ENCODE measurements at regions not wholly inside any gene's neighbourhood (a gene's known extent, or its start where the extent isn't known, plus 50 kb on each side); places are given as distances from the start of the nearest gene placed in this dataset.
"Not testable (repeated sequence)": the region's sequence is repeated elsewhere in the genome, so short reads cannot be mapped to it uniquely, and the experiment has no call there.

- DNase-seq = no peak
Observed at GRCh38 chr18:30929718-30930117, 112.8 kb downstream of the DSC3 start.

- DNase-seq = no peak
Observed at GRCh38 chr18:30929065-30929464, 113.5 kb downstream of the DSC3 start.

- no peak for DNase-seq
Observed at GRCh38 chr18:30927517-30928075, 114.9 kb downstream of the DSC3 start.

GRCh38 chr18:30927042-30927441, 115.5 kb downstream of the DSC3 start:
- DNase-seq = no peak

- no peak for DNase-seq
Observed at GRCh38 chr18:30925795-30926194, 116.7 kb downstream of the DSC3 start.

- no peak for DNase-seq
Observed at GRCh38 chr18:30920757-30921156, 121.8 kb downstream of the DSC3 start.

- DNase-seq = no peak
Observed at GRCh38 chr18:30920351-30920750, 122.2 kb downstream of the DSC3 start.

GRCh38 chr18:30917651-30918050, 124.9 kb downstream of the DSC3 start:
- no peak for DNase-seq

- no peak for DNase-seq
Observed at GRCh38 chr18:30915336-30915988, 127.1 kb downstream of the DSC3 start.

GRCh38 chr18:30908381-30908780, 134.2 kb downstream of the DSC3 start:
- DNase-seq = no peak

- no peak for DNase-seq
Observed at GRCh38 chr18:30903566-30903965, 139.0 kb downstream of the DSC3 start.

- no peak for DNase-seq
Observed at GRCh38 chr18:30889519-30890301, 152.8 kb downstream of the DSC3 start.

- no peak for DNase-seq
Observed at GRCh38 chr18:30888344-30888743, 154.2 kb downstream of the DSC3 start.

GRCh38 chr18:30886998-30887397, 155.5 kb downstream of the DSC3 start:
- DNase-seq = no peak

GRCh38 chr18:30870466-30870865, 172.1 kb downstream of the DSC3 start:
- DNase-seq = no peak

- DNase-seq = no peak
Observed at GRCh38 chr18:30862900-30863299, 179.6 kb downstream of the DSC3 start.

- DNase-seq = no peak
Observed at GRCh38 chr18:30860741-30861140, 181.8 kb downstream of the DSC3 start.

- DNase-seq = no peak
Observed at GRCh38 chr18:30859036-30859435, 183.5 kb downstream of the DSC3 start.

GRCh38 chr18:30858560-30858959, 184.0 kb downstream of the DSC3 start:
- DNase-seq = no peak

GRCh38 chr18:30855762-30856161, 186.8 kb downstream of the DSC3 start:
- no peak for DNase-seq

- DNase-seq = no peak
Observed at GRCh38 chr18:30852980-30853379, 189.6 kb downstream of the DSC3 start.

- no peak for DNase-seq
Observed at GRCh38 chr18:30852541-30852940, 190.0 kb downstream of the DSC3 start.

- DNase-seq = not testable (repeated sequence)
Observed at GRCh38 chr18:30839056-30839561, 203.4 kb downstream of the DSC3 start.

- no peak for DNase-seq
Observed at GRCh38 chr18:30828700-30829099, 213.8 kb downstream of the DSC3 start.

Measured in HCEC 1CT (cell line).